T follicular helper cell (primary cell): ENCODE measurements at regions not wholly inside any gene's neighbourhood (a gene's known extent, or its start where the extent isn't known, plus 50 kb on each side); places are given as distances from the start of the nearest gene placed in this dataset.

Experiments
- DNase-seq: peaks from one replicate; pipeline ENCODE4 v3.0.0-alpha.2; 2020; ENCODE audit warnings: low read depth

DNA sequence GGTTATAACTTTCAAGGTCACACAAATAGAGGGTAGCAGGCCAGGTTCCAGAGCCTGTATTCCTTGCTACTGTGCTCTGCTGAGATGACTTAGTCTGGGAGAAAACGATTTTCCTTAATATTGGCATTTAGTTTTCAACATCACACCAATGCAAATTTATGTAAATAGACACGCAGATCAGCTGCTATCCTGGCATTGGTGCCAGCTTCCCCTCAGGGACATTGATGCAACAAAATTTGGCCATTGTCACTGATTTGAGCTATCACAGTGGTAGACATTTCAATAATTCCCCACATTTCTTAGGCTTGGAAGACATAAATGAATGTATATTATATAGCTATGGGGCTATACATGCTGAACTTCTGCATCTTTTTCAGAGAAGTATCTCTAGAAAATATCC is 71.6 kb upstream of the ASTN2 start:
- no peak for DNase-seq

DNA sequence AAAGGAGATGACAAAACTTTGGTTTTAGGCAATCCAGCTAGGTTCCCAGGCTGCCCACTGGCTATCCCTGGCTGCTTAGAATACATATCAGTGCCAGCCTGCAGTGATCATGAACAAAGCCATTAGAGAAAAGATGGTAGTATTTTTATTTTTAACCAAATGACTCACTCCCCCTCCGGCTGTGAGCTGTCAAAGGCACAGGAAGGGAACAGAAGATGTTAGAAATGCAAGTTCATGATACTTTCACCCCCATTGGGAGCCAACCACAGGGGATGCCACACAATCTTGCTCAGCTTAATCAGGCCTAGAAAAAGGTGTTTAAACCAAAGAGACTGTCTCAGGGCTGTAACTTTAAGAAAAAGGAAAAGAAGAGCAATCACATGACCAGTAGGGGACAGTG is 70.3 kb upstream of the ASTN2 start:
- no peak for DNase-seq

DNA sequence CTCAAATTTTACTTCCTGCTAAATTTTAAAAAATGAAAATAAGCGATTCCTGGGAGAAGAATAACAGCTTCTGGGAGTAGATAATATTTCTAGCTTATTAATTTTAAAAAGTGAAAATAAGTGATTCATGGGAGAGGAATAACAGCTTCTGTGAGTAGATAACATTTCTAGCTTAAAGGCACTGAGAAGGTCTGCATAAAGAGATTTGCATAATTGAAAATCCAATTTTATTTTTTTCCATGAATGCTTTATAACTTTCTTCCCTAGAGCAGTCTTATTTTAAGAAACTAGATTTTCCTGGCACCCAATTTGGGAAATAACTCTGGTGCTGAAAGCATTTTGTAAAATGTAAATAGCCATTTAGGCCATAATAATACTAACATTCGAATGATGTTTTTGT is 65.9 kb upstream of the ASTN2 start:
- DNase-seq, result no peak

DNA sequence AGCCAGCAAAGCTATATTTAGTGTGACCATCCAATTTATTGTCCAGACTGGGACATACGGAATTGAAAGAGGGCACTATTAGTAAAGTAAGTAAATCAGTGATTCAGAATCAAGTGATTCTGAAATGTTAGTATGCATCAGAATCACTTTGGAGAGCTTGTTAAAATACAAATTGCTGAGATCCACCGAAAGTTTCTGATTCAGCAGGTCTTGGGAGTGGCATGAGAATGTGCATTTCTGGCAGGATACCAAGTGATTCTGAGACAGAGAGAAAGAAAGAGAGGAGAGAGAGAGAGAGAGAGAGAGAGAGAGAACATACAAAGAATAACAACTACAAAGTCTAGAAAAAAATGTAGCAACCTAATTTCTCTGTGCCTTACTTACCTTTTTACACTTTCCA is 65.4 kb upstream of the ASTN2 start:
- no peak for DNase-seq

DNA sequence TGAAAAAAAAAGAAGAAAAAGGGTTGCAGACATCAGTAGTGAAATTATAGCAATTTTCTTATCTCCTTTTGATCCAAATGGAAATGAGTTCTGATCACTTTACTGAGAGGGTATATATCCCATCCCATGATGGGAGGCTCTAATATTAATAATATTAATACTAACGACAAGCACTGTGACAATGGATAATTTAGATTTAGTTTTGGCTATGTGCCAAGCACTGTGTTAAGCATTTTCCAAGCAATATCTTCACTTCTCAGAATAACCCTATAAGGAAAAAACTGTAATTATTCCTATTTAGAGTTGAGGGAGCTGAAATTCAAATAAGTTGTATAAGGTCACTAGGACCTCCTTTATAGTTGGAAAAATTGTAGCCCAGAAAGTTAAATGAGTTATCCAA is 58.4 kb upstream of the ASTN2 start:
- no peak for DNase-seq

DNA sequence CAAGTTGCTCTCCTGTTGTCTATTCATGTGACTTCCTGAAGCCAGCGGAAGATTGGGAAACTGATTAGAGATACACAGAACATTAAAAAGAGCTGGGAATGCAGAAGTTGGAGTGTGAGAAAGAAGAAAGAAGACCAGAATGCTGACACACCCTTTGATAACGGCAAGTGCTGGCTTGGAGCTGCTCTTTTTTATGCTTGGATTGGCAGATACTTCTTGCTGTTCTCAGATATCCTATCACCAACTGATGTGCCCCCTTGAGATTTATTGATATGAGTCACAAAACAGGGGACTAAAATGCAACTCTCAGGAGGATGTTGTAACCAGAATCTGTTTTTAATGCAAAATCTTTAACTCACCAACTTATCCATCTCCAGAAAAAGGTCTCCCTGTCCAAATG is 56.0 kb upstream of the ASTN2 start:
- DNase-seq, result no peak

DNA sequence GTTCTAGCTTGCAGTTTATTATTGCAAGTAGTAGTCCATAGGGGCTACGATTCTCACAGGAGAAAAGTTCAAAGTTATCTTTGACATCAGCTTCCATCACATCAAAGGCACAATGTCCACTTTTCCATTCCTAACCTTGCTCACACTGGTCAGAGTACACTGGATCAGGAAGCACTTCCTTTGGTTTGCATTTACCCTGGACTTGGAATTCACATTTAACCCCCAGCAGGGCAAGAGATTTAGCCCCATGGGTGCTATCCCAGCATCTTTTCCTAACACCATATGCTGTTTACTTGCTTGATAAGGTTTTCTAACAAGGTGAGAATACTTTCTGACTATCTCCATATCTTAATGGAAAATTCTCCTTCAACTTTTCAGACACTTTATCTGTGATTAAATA is 55.6 kb upstream of the ASTN2 start:
- no peak for DNase-seq

DNA sequence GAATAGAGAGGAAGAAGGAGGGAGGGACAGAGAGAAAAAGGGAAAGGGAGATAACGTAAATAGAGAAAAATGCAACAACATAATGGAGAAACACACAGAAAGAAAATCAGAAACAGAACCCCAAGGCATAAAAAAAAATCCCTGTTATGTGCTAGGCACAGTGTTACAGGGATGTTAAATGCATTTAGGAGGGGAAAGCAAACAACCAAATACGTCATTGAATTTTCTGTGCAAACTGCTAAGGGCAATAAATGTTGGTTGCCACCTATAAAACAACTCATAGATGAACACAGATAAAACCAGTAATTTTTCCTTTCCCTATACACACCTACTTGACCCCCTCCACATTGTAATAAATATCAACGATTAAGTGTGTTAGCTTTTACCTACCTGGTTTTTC is 51.3 kb upstream of the ASTN2 start:
- no peak for DNase-seq

DNA sequence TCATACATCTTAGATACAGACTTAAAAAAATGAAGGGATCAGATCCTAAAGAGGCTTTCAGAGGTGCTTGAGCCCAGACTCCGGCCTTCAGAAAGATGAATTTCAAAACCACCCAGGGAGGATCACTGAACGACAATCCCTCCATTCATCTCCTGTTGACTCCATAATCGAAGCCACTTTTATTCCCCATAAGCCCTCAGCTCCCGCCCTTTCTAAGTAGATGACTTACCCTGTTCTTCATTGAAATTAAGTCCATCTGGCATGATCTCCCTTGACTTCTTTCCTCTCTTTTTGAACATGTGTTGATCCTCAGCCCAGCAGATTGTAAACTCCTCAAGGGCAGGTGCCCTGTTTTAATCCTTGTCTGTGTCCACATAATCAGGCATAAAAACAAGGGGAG is 50.8 kb upstream of the ASTN2 start:
- DNase-seq, result no peak

DNA sequence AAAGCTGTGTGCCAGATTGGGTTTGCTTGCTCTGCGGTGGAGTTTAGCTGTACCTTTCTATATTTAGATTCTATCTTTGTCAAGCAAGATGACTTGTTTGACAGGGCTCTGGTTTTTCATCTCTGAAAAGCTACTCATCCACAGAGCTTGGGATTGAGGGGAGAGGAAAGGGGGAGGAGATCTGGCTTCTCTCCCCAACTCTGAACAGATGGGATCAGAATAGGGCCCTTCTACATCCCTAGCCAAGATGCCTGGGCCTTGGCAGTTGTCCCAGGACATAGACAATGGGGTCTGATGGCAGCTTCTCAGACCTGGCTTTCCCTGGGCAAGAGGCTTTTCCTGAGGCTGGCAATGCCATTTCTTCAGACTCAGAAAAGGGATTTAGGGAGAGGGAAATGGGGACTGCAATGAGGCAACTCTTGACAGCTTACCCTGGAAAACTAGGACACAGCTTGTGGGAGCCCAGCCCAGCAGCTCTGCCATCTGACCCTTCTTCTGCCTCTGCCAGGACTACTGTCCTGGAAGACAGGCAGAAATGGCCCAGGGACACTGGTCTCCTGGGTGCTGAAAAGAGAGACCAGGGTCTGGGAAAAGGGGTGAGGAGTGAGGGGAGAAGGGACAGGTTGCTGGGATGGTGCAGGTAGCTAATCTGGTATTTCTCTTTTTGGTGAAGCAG is 50.2 kb upstream of the ASTN2 start:
- DNase-seq, result no peak
